ENCODE measurements at regions not wholly inside any gene's neighbourhood (a gene's known extent, or its start where the extent isn't known, plus 50 kb on each side); places are given as distances from the start of the nearest gene placed in this dataset.

- TF ChIP-seq NFRKB (IDR thresholded peaks at IDR 0.05), result no peak
- TF ChIP-seq FOXK2 (IDR thresholded peaks at IDR 0.05), result no peak
- no peak for TF ChIP-seq HDGF (IDR thresholded peaks at IDR 0.05; ENCODE audit: borderline replicate concordance)
- no peak for TF ChIP-seq TARDBP (IDR thresholded peaks at IDR 0.05)
- TF ChIP-seq PKNOX1 (IDR thresholded peaks at IDR 0.05), result no peak
- no peak for TF ChIP-seq SUZ12 (IDR thresholded peaks at IDR 0.05)
- TF ChIP-seq SP1 (IDR thresholded peaks at IDR 0.05), result no peak
- TF ChIP-seq ELF4 (IDR thresholded peaks at IDR 0.05), result no peak
- TF ChIP-seq BHLHE40 (IDR thresholded peaks at IDR 0.05; ENCODE audit: borderline replicate concordance), result no peak
- no peak for TF ChIP-seq L3MBTL2 (conservative IDR thresholded peaks at IDR 0.05)
These were observed 296.9 kb upstream of the NCKAP5 start for GRCh38 chr2:133865141-133865540.
